ENCODE measurements at regions not wholly inside any gene's neighbourhood (a gene's known extent, or its start where the extent isn't known, plus 50 kb on each side); places are given as distances from the start of the nearest gene placed in this dataset.

DNA sequence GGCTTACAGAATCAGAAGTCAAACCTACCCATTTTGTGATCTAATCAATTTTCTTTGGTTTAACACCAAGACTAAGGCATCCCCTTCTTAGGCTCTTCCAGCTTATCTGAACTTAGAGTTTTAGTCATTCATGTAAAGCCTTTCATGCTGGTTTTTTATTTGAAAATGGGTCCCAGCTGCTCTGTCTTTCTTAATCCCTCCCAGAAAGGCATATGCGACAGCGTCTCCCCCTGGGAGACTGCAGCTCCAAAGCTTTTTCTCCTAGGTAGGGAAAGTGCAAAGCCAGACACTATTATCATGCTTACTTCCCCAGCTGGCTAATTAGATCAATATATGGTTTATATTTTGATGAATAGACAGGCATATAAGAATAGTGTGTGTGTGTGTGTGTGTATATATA is 96.6 kb upstream of the E2F7 start:
- BruUV-seq (replicated peaks), result no TSS peak
- POLR2A ChIA-PET, result no interaction called here
- TF ChIP-seq TCF7L2 (IDR thresholded peaks at IDR 0.05; ENCODE audit: low read depth, low read length) (no peak), POLR2AphosphoS5 (IDR thresholded peaks at IDR 0.05; ENCODE audit: low read depth, low read length) (no peak), SIN3A (IDR thresholded peaks at IDR 0.05; ENCODE audit: borderline replicate concordance, insufficient read depth, low read depth, low read length) (no peak)
- TF ChIP-seq, protein P1, sequence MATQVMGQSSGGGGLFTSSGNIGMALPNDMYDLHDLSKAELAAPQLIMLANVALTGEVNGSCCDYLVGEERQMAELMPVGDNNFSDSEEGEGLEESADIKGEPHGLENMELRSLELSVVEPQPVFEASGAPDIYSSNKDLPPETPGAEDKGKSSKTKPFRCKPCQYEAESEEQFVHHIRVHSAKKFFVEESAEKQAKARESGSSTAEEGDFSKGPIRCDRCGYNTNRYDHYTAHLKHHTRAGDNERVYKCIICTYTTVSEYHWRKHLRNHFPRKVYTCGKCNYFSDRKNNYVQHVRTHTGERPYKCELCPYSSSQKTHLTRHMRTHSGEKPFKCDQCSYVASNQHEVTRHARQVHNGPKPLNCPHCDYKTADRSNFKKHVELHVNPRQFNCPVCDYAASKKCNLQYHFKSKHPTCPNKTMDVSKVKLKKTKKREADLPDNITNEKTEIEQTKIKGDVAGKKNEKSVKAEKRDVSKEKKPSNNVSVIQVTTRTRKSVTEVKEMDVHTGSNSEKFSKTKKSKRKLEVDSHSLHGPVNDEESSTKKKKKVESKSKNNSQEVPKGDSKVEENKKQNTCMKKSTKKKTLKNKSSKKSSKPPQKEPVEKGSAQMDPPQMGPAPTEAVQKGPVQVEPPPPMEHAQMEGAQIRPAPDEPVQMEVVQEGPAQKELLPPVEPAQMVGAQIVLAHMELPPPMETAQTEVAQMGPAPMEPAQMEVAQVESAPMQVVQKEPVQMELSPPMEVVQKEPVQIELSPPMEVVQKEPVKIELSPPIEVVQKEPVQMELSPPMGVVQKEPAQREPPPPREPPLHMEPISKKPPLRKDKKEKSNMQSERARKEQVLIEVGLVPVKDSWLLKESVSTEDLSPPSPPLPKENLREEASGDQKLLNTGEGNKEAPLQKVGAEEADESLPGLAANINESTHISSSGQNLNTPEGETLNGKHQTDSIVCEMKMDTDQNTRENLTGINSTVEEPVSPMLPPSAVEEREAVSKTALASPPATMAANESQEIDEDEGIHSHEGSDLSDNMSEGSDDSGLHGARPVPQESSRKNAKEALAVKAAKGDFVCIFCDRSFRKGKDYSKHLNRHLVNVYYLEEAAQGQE (IDR thresholded peaks at IDR 0.05; ENCODE audit: insufficient read depth in 1 of 2, low read depth in 2 of 2, low read length in 1 of 2), result no peak
- TF ChIP-seq, protein P2, sequence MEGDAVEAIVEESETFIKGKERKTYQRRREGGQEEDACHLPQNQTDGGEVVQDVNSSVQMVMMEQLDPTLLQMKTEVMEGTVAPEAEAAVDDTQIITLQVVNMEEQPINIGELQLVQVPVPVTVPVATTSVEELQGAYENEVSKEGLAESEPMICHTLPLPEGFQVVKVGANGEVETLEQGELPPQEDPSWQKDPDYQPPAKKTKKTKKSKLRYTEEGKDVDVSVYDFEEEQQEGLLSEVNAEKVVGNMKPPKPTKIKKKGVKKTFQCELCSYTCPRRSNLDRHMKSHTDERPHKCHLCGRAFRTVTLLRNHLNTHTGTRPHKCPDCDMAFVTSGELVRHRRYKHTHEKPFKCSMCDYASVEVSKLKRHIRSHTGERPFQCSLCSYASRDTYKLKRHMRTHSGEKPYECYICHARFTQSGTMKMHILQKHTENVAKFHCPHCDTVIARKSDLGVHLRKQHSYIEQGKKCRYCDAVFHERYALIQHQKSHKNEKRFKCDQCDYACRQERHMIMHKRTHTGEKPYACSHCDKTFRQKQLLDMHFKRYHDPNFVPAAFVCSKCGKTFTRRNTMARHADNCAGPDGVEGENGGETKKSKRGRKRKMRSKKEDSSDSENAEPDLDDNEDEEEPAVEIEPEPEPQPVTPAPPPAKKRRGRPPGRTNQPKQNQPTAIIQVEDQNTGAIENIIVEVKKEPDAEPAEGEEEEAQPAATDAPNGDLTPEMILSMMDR (IDR thresholded peaks at IDR 0.05), result no peak
- ATAC-seq (no peak), DNase-seq (ENCODE audit: low read depth, low spot score) (no peak)
- no peaks in the 10 kb centered on the region for H3K9me3 ChIP-seq (ENCODE audit: control insufficient read depth, insufficient read depth, low read depth, low read length)
- H3K27me3 ChIP-seq (ENCODE audit: control insufficient read depth, insufficient read depth, low read length), result no peaks in the 10 kb centered on the region; the same call in 1 of the 2 replicates
- in situ Hi-C loops (cut with HindIII; ENCODE audit: low pct_unique_long_range_greater_than_20kb, low sequenced_read_pairs) (no loop called here), intact Hi-C loops (cut with micrococcal nuclease; ENCODE audit: unreplicated experiment) (no loop called here)
- H3K4me1 ChIP-seq (ENCODE audit: control insufficient read depth, insufficient read depth, low read length), result no peaks in the 10 kb centered on the region
- H3K4me3 ChIP-seq (ENCODE audit: low read depth in 2 of 2, low read length in 2 of 2), result no peak overlapping the region
- H3K27ac ChIP-seq (ENCODE audit: low read length), result no peak overlapping the region
- H3K36me3 ChIP-seq (ENCODE audit: control insufficient read depth, insufficient read depth, low read length), result no peaks in the 10 kb centered on the region
- CTCF ChIA-PET, result no interaction called here

DNA sequence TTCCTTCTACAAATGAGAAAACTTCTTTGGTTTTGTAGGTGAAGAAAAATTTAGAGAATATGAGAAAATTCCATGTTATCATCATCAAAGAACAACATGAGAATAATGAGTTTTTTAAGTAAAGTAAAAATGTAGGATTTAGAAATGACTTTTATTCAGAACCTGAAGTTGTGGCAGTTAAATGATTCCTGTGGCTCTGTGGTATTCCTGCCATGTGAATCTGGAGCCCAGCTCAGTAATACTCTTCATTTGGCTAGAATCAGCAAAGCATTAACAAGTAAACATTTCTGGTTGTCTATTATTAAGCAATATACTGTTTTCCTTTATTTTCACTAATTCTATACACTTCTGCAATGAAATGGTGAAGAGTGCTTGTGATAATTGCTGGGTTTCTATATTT is 95.6 kb upstream of the E2F7 start:
- Histone ChIP-seq H3K27me3 (ENCODE audit: control insufficient read depth, insufficient read depth, low read length) (no peaks in the 10 kb centered on the region; the same call in 1 of the 2 replicates), H3K4me1 (ENCODE audit: control insufficient read depth, insufficient read depth, low read length) (no peaks in the 10 kb centered on the region), H3K27ac (ENCODE audit: low read length) (no peak overlapping the region), H3K9me3 (ENCODE audit: control insufficient read depth, insufficient read depth, low read depth, low read length) (no peaks in the 10 kb centered on the region), H3K4me3 (ENCODE audit: low read depth in 2 of 2, low read length in 2 of 2) (no peak overlapping the region), H3K36me3 (ENCODE audit: control insufficient read depth, insufficient read depth, low read length) (no peaks in the 10 kb centered on the region)
- ChIA-PET POLR2A (no interaction called here), CTCF (no interaction called here)
- no peak for DNase-seq (ENCODE audit: low read depth, low spot score)
- intact Hi-C loops (cut with micrococcal nuclease; ENCODE audit: unreplicated experiment), result no loop called here
- no peak for ATAC-seq
- no TSS peak for BruUV-seq (replicated peaks)
- in situ Hi-C loops (cut with HindIII; ENCODE audit: low pct_unique_long_range_greater_than_20kb, low sequenced_read_pairs), result no loop called here
- TF ChIP-seq POLR2AphosphoS5 (IDR thresholded peaks at IDR 0.05; ENCODE audit: low read depth, low read length) (no peak), SIN3A (IDR thresholded peaks at IDR 0.05; ENCODE audit: borderline replicate concordance, insufficient read depth, low read depth, low read length) (no peak)
- TF ChIP-seq, protein P1 (IDR thresholded peaks at IDR 0.05; ENCODE audit: insufficient read depth in 1 of 2, low read depth in 2 of 2, low read length in 1 of 2), result no peak
- TF ChIP-seq, protein P2 (IDR thresholded peaks at IDR 0.05), result no peak

All from Panc1 (cell line).